Jurkat, Clone E6-1 (cell line): ENCODE measurements at regions not wholly inside any gene's neighbourhood (a gene's known extent, or its start where the extent isn't known, plus 50 kb on each side); places are given as distances from the start of the nearest gene placed in this dataset.

ENCODE experiments used
- DNase-seq: peaks from one replicate; pipeline ENCODE4 v3.0.0-alpha.2; 2011; ENCODE audit warnings: low read depth, low spot score
- H3K4me3 ChIP-seq: 2 replicates; pipeline ENCODE4 v1.5.1; 2011; ENCODE audit warnings: mild to moderate bottlenecking, low read length, control low read depth, moderate library complexity

- no peak for DNase-seq
- H3K4me3 ChIP-seq = no peak overlapping the region
Measured at GRCh38 chr6:139479433-139480222, 105.2 kb upstream of the CITED2 start.

- no peak overlapping the region for H3K4me3 ChIP-seq
- DNase-seq = no peak
Measured at GRCh38 chr6:139475646-139476045, 101.2 kb upstream of the CITED2 start.

GRCh38 chr6:139475241-139475640 is 100.8 kb upstream of the CITED2 start:
- H3K4me3 ChIP-seq = no peak overlapping the region
- no peak for DNase-seq

- no peak overlapping the region for H3K4me3 ChIP-seq
- DNase-seq = no peak
Measured at GRCh38 chr6:139474145-139475108, 100.0 kb upstream of the CITED2 start.

GRCh38 chr6:139473731-139474130 is 99.3 kb upstream of the CITED2 start:
- no peak overlapping the region for H3K4me3 ChIP-seq
- no peak for DNase-seq

GRCh38 chr6:139473231-139473701 is 98.8 kb upstream of the CITED2 start:
- no peak overlapping the region for H3K4me3 ChIP-seq
- no peak for DNase-seq

- no peak overlapping the region for H3K4me3 ChIP-seq
- DNase-seq = no peak
Measured at GRCh38 chr6:139472351-139473015, 98.0 kb upstream of the CITED2 start.

GRCh38 chr6:139470997-139471396 is 96.5 kb upstream of the CITED2 start:
- no peak for DNase-seq
- no peak overlapping the region for H3K4me3 ChIP-seq

- no peak for DNase-seq
- H3K4me3 ChIP-seq = no peak overlapping the region
Measured at GRCh38 chr6:139468178-139468819, 93.9 kb upstream of the CITED2 start.

GRCh38 chr6:139457476-139457875 is 83.0 kb upstream of the CITED2 start:
- no peak for DNase-seq
- no peak overlapping the region for H3K4me3 ChIP-seq

GRCh38 chr6:139452148-139452876 is 77.9 kb upstream of the CITED2 start:
- no peak for DNase-seq
- H3K4me3 ChIP-seq = no peak overlapping the region

GRCh38 chr6:139449611-139450000 is 75.2 kb upstream of the CITED2 start:
- no peak overlapping the region for H3K4me3 ChIP-seq
- DNase-seq = no peak

- H3K4me3 ChIP-seq = no peak overlapping the region
- DNase-seq = no peak
Measured at GRCh38 chr6:139448998-139449610, 74.7 kb upstream of the CITED2 start.

- no peak overlapping the region for H3K4me3 ChIP-seq
- DNase-seq = no peak
Measured at GRCh38 chr6:139448051-139448649, 73.7 kb upstream of the CITED2 start.

GRCh38 chr6:139447656-139447975 is 73.2 kb upstream of the CITED2 start:
- no peak overlapping the region for H3K4me3 ChIP-seq
- DNase-seq = no peak

GRCh38 chr6:139446768-139447655 is 72.6 kb upstream of the CITED2 start:
- DNase-seq = no peak
- no peak overlapping the region for H3K4me3 ChIP-seq

- no peak for DNase-seq
- H3K4me3 ChIP-seq = no peak overlapping the region
Measured at GRCh38 chr6:139446138-139446715, 71.8 kb upstream of the CITED2 start.
